C4-2B (cell line): ENCODE measurements at regions not wholly inside any gene's neighbourhood (a gene's known extent, or its start where the extent isn't known, plus 50 kb on each side); places are given as distances from the start of the nearest gene placed in this dataset.
A peak's percentile ranks its signal among the peaks of the same experiment; 100 is the strongest.

Experiments used
- H3K27ac ChIP-seq: fragments of 450-650 bp; 2 replicates; pipeline ENCODE4 v1.5.1; 2017
- ZFX ChIP-seq: fragments of 450-650 bp; IDR thresholded peaks from 2 replicates; pipeline ENCODE4 v1.6.1; 2017
- TF ChIP-seq, protein P1 (sequence below): fragments of 450-650 bp; conservative IDR thresholded peaks from 2 replicates; pipeline ENCODE4 v1.5.1; 2017; ENCODE audit warnings: mild to moderate bottlenecking

DNA sequence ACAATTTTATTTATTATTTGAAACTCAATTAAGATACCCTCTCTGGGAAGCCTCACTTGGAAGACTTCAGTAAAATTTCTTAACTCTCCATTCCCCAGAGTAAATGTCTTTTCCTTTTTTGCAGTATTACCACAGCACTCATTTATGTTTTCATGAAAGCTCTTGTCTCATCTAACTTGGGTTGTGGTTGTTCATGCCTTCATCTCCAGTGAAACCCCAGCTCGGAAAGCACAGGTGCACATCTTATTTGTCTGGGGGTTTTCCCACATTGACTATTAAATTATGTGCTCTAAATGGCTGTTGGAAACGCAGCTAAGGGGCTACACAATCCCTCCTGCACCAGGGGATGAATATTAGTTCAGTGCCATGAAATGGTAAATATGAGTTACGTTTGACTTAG is 954.2 kb upstream of the RAG2 start:
- TF ChIP-seq ZFX, result no peak
- TF ChIP-seq, protein P1, sequence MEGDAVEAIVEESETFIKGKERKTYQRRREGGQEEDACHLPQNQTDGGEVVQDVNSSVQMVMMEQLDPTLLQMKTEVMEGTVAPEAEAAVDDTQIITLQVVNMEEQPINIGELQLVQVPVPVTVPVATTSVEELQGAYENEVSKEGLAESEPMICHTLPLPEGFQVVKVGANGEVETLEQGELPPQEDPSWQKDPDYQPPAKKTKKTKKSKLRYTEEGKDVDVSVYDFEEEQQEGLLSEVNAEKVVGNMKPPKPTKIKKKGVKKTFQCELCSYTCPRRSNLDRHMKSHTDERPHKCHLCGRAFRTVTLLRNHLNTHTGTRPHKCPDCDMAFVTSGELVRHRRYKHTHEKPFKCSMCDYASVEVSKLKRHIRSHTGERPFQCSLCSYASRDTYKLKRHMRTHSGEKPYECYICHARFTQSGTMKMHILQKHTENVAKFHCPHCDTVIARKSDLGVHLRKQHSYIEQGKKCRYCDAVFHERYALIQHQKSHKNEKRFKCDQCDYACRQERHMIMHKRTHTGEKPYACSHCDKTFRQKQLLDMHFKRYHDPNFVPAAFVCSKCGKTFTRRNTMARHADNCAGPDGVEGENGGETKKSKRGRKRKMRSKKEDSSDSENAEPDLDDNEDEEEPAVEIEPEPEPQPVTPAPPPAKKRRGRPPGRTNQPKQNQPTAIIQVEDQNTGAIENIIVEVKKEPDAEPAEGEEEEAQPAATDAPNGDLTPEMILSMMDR, result no peak
- H3K27ac ChIP-seq, result no peak overlapping the region

DNA sequence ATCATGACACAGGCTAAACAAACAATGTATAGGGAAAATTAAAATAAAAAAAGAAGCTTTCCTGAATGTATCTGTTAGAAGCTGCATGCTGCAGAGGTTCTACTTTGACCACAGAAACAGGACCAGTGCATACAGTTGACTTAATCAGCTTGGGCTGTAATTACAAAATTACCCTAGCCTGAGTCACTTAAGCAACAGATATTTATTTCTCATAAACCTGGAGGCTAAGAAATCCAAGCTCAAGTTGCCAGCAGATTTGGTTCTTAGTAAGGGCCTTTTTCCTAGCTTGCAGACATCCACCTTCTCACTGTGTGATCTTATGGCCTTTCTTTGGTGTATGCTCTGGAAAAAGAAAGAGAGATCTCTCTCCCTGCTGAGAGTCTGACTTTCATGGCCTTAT is 946.5 kb upstream of the RAG2 start:
- no peak for TF ChIP-seq ZFX
- TF ChIP-seq, protein P1, result no peak
- no peak overlapping the region for H3K27ac ChIP-seq

DNA sequence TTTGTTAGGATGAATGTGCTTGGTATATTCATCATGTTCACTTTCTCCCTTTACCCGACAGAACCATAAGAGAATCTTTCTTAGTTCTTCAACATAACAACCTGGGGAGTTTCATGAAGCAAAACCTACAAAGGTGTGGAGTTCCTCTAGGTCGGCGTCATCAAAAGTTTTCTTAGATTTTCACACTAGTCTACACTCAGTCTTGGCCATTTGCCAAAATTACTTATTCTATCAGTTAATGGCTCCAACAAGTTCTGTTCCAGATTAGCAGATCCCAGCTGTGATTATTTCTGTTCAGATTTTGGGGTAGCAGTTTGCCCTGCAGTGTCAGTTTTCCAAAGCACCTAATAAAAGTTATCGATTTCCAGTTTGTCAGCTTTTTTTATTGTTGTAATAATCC is 935.8 kb upstream of the RAG2 start:
- TF ChIP-seq ZFX, result no peak
- TF ChIP-seq, protein P1, result no peak
- no peak overlapping the region for H3K27ac ChIP-seq

DNA sequence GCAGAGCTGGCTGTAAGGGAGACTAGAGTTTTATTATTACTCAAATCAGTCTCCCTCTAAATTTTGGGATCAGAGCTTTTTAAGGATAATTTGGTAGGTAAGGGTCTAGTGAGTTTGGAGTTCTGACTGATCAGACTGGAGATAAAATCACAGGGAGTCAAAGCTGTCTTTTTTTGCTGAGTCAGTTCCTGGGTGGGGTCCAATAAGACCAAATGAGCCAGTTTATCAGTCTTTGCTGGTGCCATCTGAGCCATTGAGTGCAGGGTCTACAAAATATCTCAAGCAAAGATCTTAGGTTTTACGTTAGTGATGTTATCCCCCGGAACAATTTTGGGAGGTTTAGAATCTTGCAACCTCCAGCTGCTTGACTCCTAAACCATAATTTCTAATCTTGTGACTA is 935.1 kb upstream of the RAG2 start:
- no peak overlapping the region for H3K27ac ChIP-seq
- TF ChIP-seq, protein P1, result no peak
- no peak for TF ChIP-seq ZFX

DNA sequence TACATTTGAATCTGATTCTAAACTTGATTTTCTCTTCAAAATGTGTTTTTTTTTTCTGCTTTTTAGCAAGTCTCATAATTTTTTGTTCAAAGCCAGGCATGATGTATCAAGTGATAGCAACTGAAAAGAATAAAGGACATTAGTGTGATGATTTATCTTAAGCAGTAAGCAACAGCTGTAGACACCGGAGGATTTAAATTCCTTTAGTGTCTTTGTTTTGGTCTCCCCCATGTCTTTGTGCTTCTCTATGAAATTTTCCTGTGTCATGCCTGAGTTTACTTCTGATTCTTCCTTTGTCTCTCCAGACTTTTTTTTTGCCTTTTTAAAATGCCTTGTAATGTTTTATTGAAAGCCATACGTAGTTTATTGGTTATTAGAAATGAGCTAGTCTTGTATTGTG is 934.2 kb upstream of the RAG2 start:
- H3K27ac ChIP-seq, result no peak overlapping the region
- TF ChIP-seq, protein P1, result no peak
- TF ChIP-seq ZFX, result no peak

DNA sequence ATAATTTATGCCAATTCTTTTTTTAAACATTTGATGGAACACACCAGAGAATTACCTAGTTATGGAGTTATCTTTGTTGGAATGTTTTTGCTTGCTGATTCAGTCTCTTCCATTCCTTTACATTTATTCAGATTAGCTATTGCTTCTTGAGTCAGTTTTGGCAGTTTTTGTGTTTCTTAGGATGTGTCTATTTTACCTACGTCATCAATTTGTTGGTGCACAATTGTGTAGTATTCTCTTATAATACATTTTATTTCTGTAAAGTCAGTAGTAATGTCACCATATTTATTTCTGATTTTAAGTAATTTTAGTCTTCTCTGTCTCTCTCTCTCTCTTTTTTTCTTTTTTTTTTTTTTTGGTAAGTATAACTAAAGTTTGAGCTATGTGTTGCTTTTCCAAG is 929.5 kb upstream of the RAG2 start:
- TF ChIP-seq ZFX, result no peak
- TF ChIP-seq, protein P1, result no peak
- H3K27ac ChIP-seq, result no peak overlapping the region

DNA sequence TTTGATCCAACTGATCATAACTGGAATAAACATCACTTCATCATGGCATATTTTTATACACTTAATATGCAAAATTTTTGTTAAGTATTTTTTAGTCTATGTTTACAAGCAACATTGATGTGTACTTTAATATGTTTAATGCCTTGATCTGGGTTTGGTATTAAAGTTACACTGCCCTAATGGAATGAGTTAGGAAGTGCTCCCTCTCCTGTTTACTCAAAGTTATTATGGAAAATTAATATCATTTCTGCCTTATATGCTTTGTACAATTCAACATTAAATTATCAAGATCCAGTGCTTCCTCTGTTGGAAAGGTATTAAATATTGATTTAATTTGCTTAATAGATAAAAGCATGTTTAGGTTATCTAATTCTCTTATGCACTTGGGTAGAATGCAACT is 927.3 kb upstream of the RAG2 start:
- TF ChIP-seq ZFX, result no peak
- TF ChIP-seq, protein P1, result peak; percentile 38
- H3K27ac ChIP-seq, result no peak overlapping the region
